HFFc6 (cell line): ENCODE measurements at regions not wholly inside any gene's neighbourhood (a gene's known extent, or its start where the extent isn't known, plus 50 kb on each side); places are given as distances from the start of the nearest gene placed in this dataset.

Source experiments
- DNase-seq: peaks from one replicate; pipeline ENCODE4 v3.0.0-alpha.2; 2018
- H3K27ac Mint-ChIP-seq: 2 replicates; pipeline ENCODE4 v1.8.0; 2020; ENCODE audit warnings: mild to moderate bottlenecking, mixed read lengths
- H3K27me3 Mint-ChIP-seq: 2 replicates; pipeline ENCODE4 v1.8.0; 2021; ENCODE audit warnings: mild to moderate bottlenecking, moderate library complexity, mixed read lengths; ENCODE audit not compliant: insufficient read depth
- H3K36me3 Mint-ChIP-seq: 2 replicates; pipeline ENCODE4 v1.8.0; 2021; ENCODE audit warnings: low read depth, mixed read lengths
- H3K4me1 Mint-ChIP-seq: 2 replicates; pipeline ENCODE4 v1.8.0; 2020; ENCODE audit warnings: low read depth, mixed read lengths
- H3K4me3 Mint-ChIP-seq: 2 replicates; pipeline ENCODE4 v1.8.0; 2020; ENCODE audit warnings: mild to moderate bottlenecking, moderate library complexity, mixed read lengths
- H3K9me3 Mint-ChIP-seq: 2 replicates; pipeline ENCODE4 v1.8.0; 2020; ENCODE audit warnings: mild to moderate bottlenecking, mixed read lengths
- CTCF ChIP-seq: fragments of 200-600 bp; sonication (generic); IDR thresholded peaks from 2 replicates; pipeline ENCODE4 v1.5.0; 2021; ENCODE audit warnings: antibody characterized with exemption, mild to moderate bottlenecking

GRCh38 chr11:91158891-91159537 is 936.2 kb upstream of the CHORDC1 start:
- Mint-ChIP-seq H3K4me3 (no peak overlapping the region), H3K9me3 (peaks cover 18% of the 10 kb centered on the region), H3K4me1 (no peaks in the 10 kb centered on the region), H3K27me3 (no peaks in the 10 kb centered on the region), H3K27ac (no peak overlapping the region), H3K36me3 (no peaks in the 10 kb centered on the region; the same call in 1 of the 2 replicates)
- no peak for DNase-seq
- TF ChIP-seq CTCF, result no peak

GRCh38 chr11:91158297-91158696 is 935.4 kb upstream of the CHORDC1 start:
- H3K9me3 Mint-ChIP-seq, result peaks cover 18% of the 10 kb centered on the region
- no peak for TF ChIP-seq CTCF
- no peaks in the 10 kb centered on the region; the same call in 1 of the 2 replicates for H3K36me3 Mint-ChIP-seq
- no peaks in the 10 kb centered on the region for H3K27me3 Mint-ChIP-seq
- DNase-seq, result no peak
- H3K4me3 Mint-ChIP-seq, result no peak overlapping the region
- H3K4me1 Mint-ChIP-seq, result no peaks in the 10 kb centered on the region
- H3K27ac Mint-ChIP-seq, result no peak overlapping the region

- no peak for DNase-seq
- peaks cover 38% of the 10 kb centered on the region for H3K9me3 Mint-ChIP-seq
- H3K27ac Mint-ChIP-seq, result no peak overlapping the region
- H3K27me3 Mint-ChIP-seq, result no peaks in the 10 kb centered on the region
- no peaks in the 10 kb centered on the region for H3K4me1 Mint-ChIP-seq
- H3K36me3 Mint-ChIP-seq, result no peaks in the 10 kb centered on the region; the same call in 1 of the 2 replicates
- no peak for TF ChIP-seq CTCF
- H3K4me3 Mint-ChIP-seq, result no peak overlapping the region
Measured at GRCh38 chr11:91156041-91156440, 933.2 kb upstream of the CHORDC1 start.

GRCh38 chr11:91147885-91148284 is 925.0 kb upstream of the CHORDC1 start:
- DNase-seq, result no peak
- Mint-ChIP-seq H3K36me3 (no peaks in the 10 kb centered on the region; the same call in 1 of the 2 replicates), H3K4me1 (no peaks in the 10 kb centered on the region), H3K27ac (no peak overlapping the region), H3K27me3 (no peaks in the 10 kb centered on the region), H3K4me3 (no peak overlapping the region), H3K9me3 (peaks cover 47% of the 10 kb centered on the region)
- no peak for TF ChIP-seq CTCF

GRCh38 chr11:91141655-91142054 is 918.8 kb upstream of the CHORDC1 start:
- Mint-ChIP-seq H3K4me3 (no peak overlapping the region), H3K9me3 (peaks cover 34% of the 10 kb centered on the region), H3K4me1 (no peaks in the 10 kb centered on the region), H3K27me3 (no peaks in the 10 kb centered on the region), H3K36me3 (no peaks in the 10 kb centered on the region), H3K27ac (no peak overlapping the region)
- no peak for TF ChIP-seq CTCF
- DNase-seq, result no peak
